ENCODE measurements at regions not wholly inside any gene's neighbourhood (a gene's known extent, or its start where the extent isn't known, plus 50 kb on each side); places are given as distances from the start of the nearest gene placed in this dataset.

GRCh38 chr3:86815880-86816279 is 175.1 kb downstream of the VGLL3 start:
- Histone ChIP-seq H3K9me3 (ENCODE audit: low read length) (no peaks in the 10 kb centered on the region), H3K79me2 (ENCODE audit: insufficient read depth, low read depth, low read length) (no peaks in the 10 kb centered on the region), H3K36me3 (ENCODE audit: insufficient read depth, low read length) (no peaks in the 10 kb centered on the region), H3K4me1 (ENCODE audit: insufficient read depth, low read length, poor library complexity, severe bottlenecking) (no peaks in the 10 kb centered on the region), H3K4me3 (ENCODE audit: low read depth, low read length, poor library complexity, severe bottlenecking) (no peak overlapping the region), H2AFZ (ENCODE audit: low read length) (no peak overlapping the region), H3K4me2 (ENCODE audit: low read length) (no peak overlapping the region), H3K27ac (ENCODE audit: low read depth, low read length, poor library complexity, severe bottlenecking) (no peak overlapping the region), H4K20me1 (ENCODE audit: insufficient read depth, low read length) (no peaks in the 10 kb centered on the region), H3K9me2 (ENCODE audit: insufficient read depth, low read length) (no peaks in the 10 kb centered on the region)
- TF ChIP-seq CTCF (conservative IDR thresholded peaks at IDR 0.05; ENCODE audit: low read length) = no peak
- no peak for TF ChIP-seq EZH2phosphoT487 (IDR thresholded peaks at IDR 0.05; ENCODE audit: borderline replicate concordance, low read depth, low read length)
- POLR2A ChIA-PET = no interaction called here
- BruUV-seq (replicated peaks) = no TSS peak
- CTCF ChIA-PET (ENCODE audit: unreplicated experiment) = no interaction called here
- intact Hi-C loops (cut with micrococcal nuclease; ENCODE audit: unreplicated experiment) = no loop called here
- no peak for DNase-seq (ENCODE audit: low spot score)

GRCh38 chr3:86814918-86815655 is 175.9 kb downstream of the VGLL3 start:
- H3K9me2 ChIP-seq (ENCODE audit: insufficient read depth, low read length) = no peaks in the 10 kb centered on the region
- BruUV-seq (replicated peaks) = no TSS peak
- no peaks in the 10 kb centered on the region for H4K20me1 ChIP-seq (ENCODE audit: insufficient read depth, low read length)
- H3K4me2 ChIP-seq (ENCODE audit: low read length) = no peak overlapping the region
- intact Hi-C loops (cut with micrococcal nuclease; ENCODE audit: unreplicated experiment) = no loop called here
- TF ChIP-seq CTCF (conservative IDR thresholded peaks at IDR 0.05; ENCODE audit: low read length) (no peak), EZH2phosphoT487 (IDR thresholded peaks at IDR 0.05; ENCODE audit: borderline replicate concordance, low read depth, low read length) (no peak)
- H3K79me2 ChIP-seq (ENCODE audit: insufficient read depth, low read depth, low read length) = no peaks in the 10 kb centered on the region
- DNase-seq (ENCODE audit: low spot score) = no peak
- no peaks in the 10 kb centered on the region for H3K36me3 ChIP-seq (ENCODE audit: insufficient read depth, low read length)
- ChIA-PET CTCF (ENCODE audit: unreplicated experiment) (no interaction called here), POLR2A (no interaction called here)
- no peaks in the 10 kb centered on the region for H3K9me3 ChIP-seq (ENCODE audit: low read length)
- no peaks in the 10 kb centered on the region for H3K4me1 ChIP-seq (ENCODE audit: insufficient read depth, low read length, poor library complexity, severe bottlenecking)
- no peak overlapping the region for H2AFZ ChIP-seq (ENCODE audit: low read length)
- H3K27ac ChIP-seq (ENCODE audit: low read depth, low read length, poor library complexity, severe bottlenecking) = no peak overlapping the region
- no peak overlapping the region for H3K4me3 ChIP-seq (ENCODE audit: low read depth, low read length, poor library complexity, severe bottlenecking)

GRCh38 chr3:86814321-86814720 is 176.6 kb downstream of the VGLL3 start:
- POLR2A ChIA-PET = no interaction called here
- no peak overlapping the region for H3K27ac ChIP-seq (ENCODE audit: low read depth, low read length, poor library complexity, severe bottlenecking)
- no peak overlapping the region for H3K4me3 ChIP-seq (ENCODE audit: low read depth, low read length, poor library complexity, severe bottlenecking)
- H3K4me2 ChIP-seq (ENCODE audit: low read length) = no peak overlapping the region
- CTCF ChIA-PET (ENCODE audit: unreplicated experiment) = no interaction called here
- TF ChIP-seq CTCF (conservative IDR thresholded peaks at IDR 0.05; ENCODE audit: low read length) (no peak), EZH2phosphoT487 (IDR thresholded peaks at IDR 0.05; ENCODE audit: borderline replicate concordance, low read depth, low read length) (no peak)
- H3K4me1 ChIP-seq (ENCODE audit: insufficient read depth, low read length, poor library complexity, severe bottlenecking) = no peaks in the 10 kb centered on the region
- H4K20me1 ChIP-seq (ENCODE audit: insufficient read depth, low read length) = no peaks in the 10 kb centered on the region
- BruUV-seq (replicated peaks) = no TSS peak
- H3K9me2 ChIP-seq (ENCODE audit: insufficient read depth, low read length) = no peaks in the 10 kb centered on the region
- no peaks in the 10 kb centered on the region for H3K9me3 ChIP-seq (ENCODE audit: low read length)
- H2AFZ ChIP-seq (ENCODE audit: low read length) = no peak overlapping the region
- no peaks in the 10 kb centered on the region for H3K79me2 ChIP-seq (ENCODE audit: insufficient read depth, low read depth, low read length)
- intact Hi-C loops (cut with micrococcal nuclease; ENCODE audit: unreplicated experiment) = no loop called here
- no peak for DNase-seq (ENCODE audit: low spot score)
- no peaks in the 10 kb centered on the region for H3K36me3 ChIP-seq (ENCODE audit: insufficient read depth, low read length)

Measured in OCI-LY7 (cell line).